ENCODE measurements at regions not wholly inside any gene's neighbourhood (a gene's known extent, or its start where the extent isn't known, plus 50 kb on each side); places are given as distances from the start of the nearest gene placed in this dataset.

- H3K9ac ChIP-seq = no peak overlapping the region
- no peak overlapping the region for H3K4me2 ChIP-seq
- H3K36me3 ChIP-seq = no peaks in the 10 kb centered on the region
- H3K4me3 ChIP-seq = no peak overlapping the region
- no peak overlapping the region for H3K27ac ChIP-seq
- H3K27me3 ChIP-seq = no peaks in the 10 kb centered on the region
- no peaks in the 10 kb centered on the region for H3K4me1 ChIP-seq
- H4K20me1 ChIP-seq = no peaks in the 10 kb centered on the region
- TF ChIP-seq Cebpa-rat (IDR thresholded peaks at IDR 0.05) = no peak
- H3K9me3 ChIP-seq = no peaks in the 10 kb centered on the region
Observed at GRCh38 chr12:78470354-78471195, 394.0 kb upstream of the SYT1 start.

DNA sequence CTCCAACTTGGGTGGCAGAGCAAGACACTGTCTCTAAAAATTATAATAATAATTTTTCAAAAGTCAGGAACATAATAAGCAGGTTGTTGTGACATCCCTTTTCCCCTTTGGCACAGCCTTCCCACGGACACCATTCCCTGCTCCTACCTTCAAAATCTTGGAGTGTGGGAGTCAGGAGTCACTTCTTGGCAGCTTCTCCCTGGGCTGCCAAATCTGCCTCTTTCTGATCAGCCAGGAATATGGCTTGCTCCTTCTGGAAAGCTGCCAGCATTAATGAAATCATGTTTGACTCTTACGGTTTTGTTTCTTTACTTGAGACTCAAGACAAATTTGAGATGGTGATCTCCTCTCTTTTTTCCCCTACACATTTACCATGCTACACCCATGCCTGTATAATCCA lies 391.4 kb upstream of the SYT1 start:
- Histone ChIP-seq H3K9ac (no peak overlapping the region), H3K27me3 (no peaks in the 10 kb centered on the region), H3K27ac (no peak overlapping the region), H3K9me3 (no peaks in the 10 kb centered on the region), H3K4me2 (no peak overlapping the region), H3K4me1 (no peaks in the 10 kb centered on the region), H3K36me3 (no peaks in the 10 kb centered on the region), H3K4me3 (no peak overlapping the region), H4K20me1 (no peaks in the 10 kb centered on the region)
- TF ChIP-seq Cebpa-rat (IDR thresholded peaks at IDR 0.05) = no peak

GRCh38 chr12:78473561-78473960 lies 391.0 kb upstream of the SYT1 start:
- no peaks in the 10 kb centered on the region for H3K9me3 ChIP-seq
- H3K9ac ChIP-seq = no peak overlapping the region
- H3K4me3 ChIP-seq = no peak overlapping the region
- no peaks in the 10 kb centered on the region for H3K4me1 ChIP-seq
- H3K36me3 ChIP-seq = no peaks in the 10 kb centered on the region
- H3K27me3 ChIP-seq = no peaks in the 10 kb centered on the region
- no peak overlapping the region for H3K27ac ChIP-seq
- no peaks in the 10 kb centered on the region for H4K20me1 ChIP-seq
- no peak for TF ChIP-seq Cebpa-rat (IDR thresholded peaks at IDR 0.05)
- H3K4me2 ChIP-seq = no peak overlapping the region

DNA sequence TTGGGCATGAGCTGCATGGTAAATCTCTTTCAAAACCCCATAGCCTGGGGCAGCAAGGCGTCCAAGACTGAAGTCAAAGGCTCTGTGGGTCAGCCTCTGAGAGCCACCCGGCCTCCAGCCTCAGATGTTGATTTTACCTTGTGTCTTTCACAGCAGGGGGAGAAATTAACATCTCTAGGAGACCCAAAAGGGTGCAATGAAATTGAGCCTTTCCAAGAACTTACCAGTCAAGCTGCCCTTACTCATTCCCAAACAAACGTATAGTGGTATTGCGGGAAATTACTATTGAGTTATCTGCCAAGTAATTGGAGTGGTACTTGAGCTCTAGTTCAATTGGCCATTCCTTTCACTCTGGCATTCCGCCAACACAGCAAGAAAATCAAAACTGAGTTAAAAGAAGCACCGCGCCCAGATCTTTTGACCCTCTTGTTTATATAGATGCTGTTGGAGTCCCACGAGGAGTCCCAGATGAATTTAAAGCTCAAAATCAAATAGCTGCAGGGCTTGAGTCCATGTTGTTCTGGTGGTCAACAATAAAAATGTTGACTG lies 380.7 kb upstream of the SYT1 start:
- Histone ChIP-seq H3K36me3 (no peaks in the 10 kb centered on the region), H3K4me3 (no peak overlapping the region), H4K20me1 (no peaks in the 10 kb centered on the region), H3K4me2 (no peak overlapping the region), H3K9me3 (no peaks in the 10 kb centered on the region), H3K4me1 (no peaks in the 10 kb centered on the region), H3K27me3 (no peaks in the 10 kb centered on the region), H3K9ac (no peak overlapping the region), H3K27ac (no peak overlapping the region)
- TF ChIP-seq Cebpa-rat (IDR thresholded peaks at IDR 0.05) = no peak

DNA sequence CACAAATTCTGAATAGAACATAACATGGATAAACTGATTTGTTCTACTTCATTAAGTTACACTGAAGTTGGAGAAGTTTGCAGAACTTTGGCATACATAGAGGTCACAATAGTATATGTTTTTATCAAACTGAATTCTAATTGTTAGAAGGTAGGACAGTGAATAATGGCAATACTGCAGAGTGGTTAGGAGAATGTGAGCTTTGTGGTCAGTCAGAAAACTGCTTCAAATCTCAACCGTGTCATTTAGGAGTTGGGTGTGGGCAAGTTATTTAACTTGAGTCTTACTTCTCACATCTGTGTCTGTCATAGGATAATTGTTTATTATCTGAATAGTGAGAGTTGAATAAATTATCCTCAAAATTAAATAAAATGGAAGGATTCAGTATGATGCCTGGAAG lies 374.6 kb upstream of the SYT1 start:
- H3K27ac ChIP-seq = no peak overlapping the region
- H3K4me3 ChIP-seq = no peak overlapping the region
- H4K20me1 ChIP-seq = no peaks in the 10 kb centered on the region
- no peaks in the 10 kb centered on the region for H3K4me1 ChIP-seq
- H3K4me2 ChIP-seq = no peak overlapping the region
- H3K9me3 ChIP-seq = no peaks in the 10 kb centered on the region
- no peaks in the 10 kb centered on the region for H3K36me3 ChIP-seq
- H3K9ac ChIP-seq = no peak overlapping the region
- no peaks in the 10 kb centered on the region for H3K27me3 ChIP-seq
- no peak for TF ChIP-seq Cebpa-rat (IDR thresholded peaks at IDR 0.05)

GRCh38 chr12:78490861-78491260 lies 373.7 kb upstream of the SYT1 start:
- Histone ChIP-seq H3K9me3 (no peaks in the 10 kb centered on the region), H3K4me1 (no peaks in the 10 kb centered on the region), H3K36me3 (no peaks in the 10 kb centered on the region), H3K27ac (no peak overlapping the region), H3K9ac (no peak overlapping the region), H3K4me3 (no peak overlapping the region), H3K27me3 (no peaks in the 10 kb centered on the region), H3K4me2 (no peak overlapping the region), H4K20me1 (no peaks in the 10 kb centered on the region)
- no peak for TF ChIP-seq Cebpa-rat (IDR thresholded peaks at IDR 0.05)

DNA sequence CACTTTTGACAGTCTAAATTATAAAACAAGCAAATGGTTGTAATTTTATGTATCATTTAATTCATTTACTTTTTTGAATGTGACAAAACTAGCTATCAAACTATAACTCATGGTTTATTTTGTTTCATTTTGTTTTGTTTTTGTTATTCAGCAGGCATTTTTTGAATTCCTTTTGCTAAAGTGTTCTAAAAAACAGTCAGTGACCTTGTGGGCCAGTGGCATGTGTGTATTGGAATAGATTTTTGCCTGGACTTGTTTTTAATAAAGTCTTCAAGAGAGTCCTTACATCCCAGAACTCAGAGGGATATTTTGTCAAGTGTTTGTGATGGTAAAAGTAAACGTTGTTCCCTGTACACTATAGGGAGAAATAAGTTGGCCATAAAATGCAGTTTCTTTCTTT lies 369.7 kb upstream of the SYT1 start:
- Histone ChIP-seq H3K9me3 (no peaks in the 10 kb centered on the region), H3K4me2 (no peak overlapping the region), H3K36me3 (no peaks in the 10 kb centered on the region), H4K20me1 (no peaks in the 10 kb centered on the region), H3K27me3 (no peaks in the 10 kb centered on the region), H3K9ac (no peak overlapping the region), H3K27ac (no peak overlapping the region), H3K4me3 (no peak overlapping the region), H3K4me1 (no peaks in the 10 kb centered on the region)
- no peak for TF ChIP-seq Cebpa-rat (IDR thresholded peaks at IDR 0.05)

GRCh38 chr12:78501825-78502224 lies 362.7 kb upstream of the SYT1 start:
- no peaks in the 10 kb centered on the region for H3K4me1 ChIP-seq
- H3K9me3 ChIP-seq = no peaks in the 10 kb centered on the region
- no peak overlapping the region for H3K4me3 ChIP-seq
- no peak overlapping the region for H3K27ac ChIP-seq
- no peaks in the 10 kb centered on the region for H3K27me3 ChIP-seq
- TF ChIP-seq Cebpa-rat (IDR thresholded peaks at IDR 0.05) = no peak
- no peak overlapping the region for H3K4me2 ChIP-seq
- no peak overlapping the region for H3K9ac ChIP-seq
- no peaks in the 10 kb centered on the region for H3K36me3 ChIP-seq
- H4K20me1 ChIP-seq = no peaks in the 10 kb centered on the region

DNA sequence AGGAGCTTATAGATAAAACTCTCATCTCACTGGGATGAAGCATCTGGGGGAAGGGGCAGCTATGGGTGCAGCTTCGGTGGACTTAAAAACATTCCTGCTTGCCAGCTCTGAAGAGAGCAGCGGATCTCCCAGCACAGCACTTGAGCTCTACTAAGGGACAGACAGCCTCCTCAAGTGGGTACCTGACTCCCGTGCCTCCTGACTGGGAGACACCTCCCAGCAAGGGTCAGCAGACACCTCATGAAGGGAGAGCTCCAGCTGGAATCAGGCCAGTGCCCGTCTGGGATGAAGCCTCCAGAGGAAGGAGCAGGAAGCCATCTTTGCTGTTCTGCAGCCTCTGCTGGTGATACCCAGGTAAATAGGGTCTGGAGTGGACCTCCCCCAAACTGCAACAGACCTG lies 345.2 kb upstream of the SYT1 start:
- no peaks in the 10 kb centered on the region for H3K4me1 ChIP-seq
- H4K20me1 ChIP-seq = no peaks in the 10 kb centered on the region
- no peak overlapping the region for H3K9ac ChIP-seq
- no peak overlapping the region for H3K4me2 ChIP-seq
- no peak overlapping the region for H3K4me3 ChIP-seq
- H3K27me3 ChIP-seq = no peaks in the 10 kb centered on the region
- no peak for TF ChIP-seq Cebpa-rat (IDR thresholded peaks at IDR 0.05)
- H3K9me3 ChIP-seq = no peaks in the 10 kb centered on the region
- no peaks in the 10 kb centered on the region for H3K36me3 ChIP-seq
- no peak overlapping the region for H3K27ac ChIP-seq

DNA sequence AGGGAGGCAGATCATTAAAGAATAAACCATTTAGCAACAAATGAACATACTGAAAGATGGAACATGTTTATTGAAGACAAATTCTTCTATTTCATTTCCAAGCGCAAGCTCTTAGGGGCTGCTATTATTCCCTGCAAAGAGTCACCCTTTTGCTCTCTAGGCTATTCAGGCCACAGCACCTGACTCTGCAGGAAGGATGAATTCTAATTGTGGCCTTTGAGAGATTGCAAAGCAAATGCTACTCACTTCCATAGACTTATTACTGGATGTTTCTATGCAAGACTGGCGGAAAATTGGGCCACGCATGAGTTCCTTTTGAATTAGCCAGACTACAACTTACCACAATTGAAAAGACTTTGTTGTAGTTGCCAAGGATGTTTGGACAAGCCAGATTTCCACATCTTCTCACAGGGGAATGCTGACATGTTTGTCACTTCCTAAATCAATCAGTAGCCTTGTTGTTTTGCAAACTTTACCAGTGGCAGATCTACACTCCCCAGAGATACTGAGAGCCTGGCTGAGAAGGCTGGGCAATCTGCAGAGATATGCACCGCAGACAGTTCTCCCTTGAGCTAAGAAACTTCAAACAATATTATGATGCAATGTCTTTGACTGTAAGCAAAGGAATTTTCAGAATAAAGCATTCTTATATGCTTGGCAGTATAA lies 334.3 kb upstream of the SYT1 start:
- Histone ChIP-seq H3K36me3 (no peaks in the 10 kb centered on the region), H3K27ac (no peak overlapping the region), H3K4me2 (peak overlapping the region; percentile 53), H3K9me3 (no peaks in the 10 kb centered on the region), H3K4me3 (no peak overlapping the region), H3K4me1 (peaks cover 23% of the 10 kb centered on the region), H3K9ac (no peak overlapping the region), H3K27me3 (no peaks in the 10 kb centered on the region), H4K20me1 (no peaks in the 10 kb centered on the region)
- TF ChIP-seq Cebpa-rat (IDR thresholded peaks at IDR 0.05) = peak; percentile 82
